GM13977 (cell line): ENCODE measurements at regions not wholly inside any gene's neighbourhood (a gene's known extent, or its start where the extent isn't known, plus 50 kb on each side); places are given as distances from the start of the nearest gene placed in this dataset.

ENCODE experiments used
- DNase-seq: peaks from one replicate; pipeline ENCODE4 v3.0.0; 2012; ENCODE audit warnings: low spot score
- in situ Hi-C: fragments of 300-500 bp; cut with MboI; formaldehyde crosslinking; loops from one replicate; pipeline ENCODE4 v1.12.0; 2022; ENCODE audit warnings: low sequenced_read_pairs, low pct_unique_long_range_greater_than_20kb, mixed read lengths, inconsistent platforms; ENCODE audit not compliant: unreplicated experiment
- TF ChIP-seq, protein P1 (sequence below): IDR thresholded peaks from 2 replicates; pipeline ENCODE4 v1.5.1; 2012; ENCODE audit warnings: mild to moderate bottlenecking, control low read depth; ENCODE audit not compliant: insufficient read depth; ENCODE audit errors: extremely low read depth, missing control alignments

DNA sequence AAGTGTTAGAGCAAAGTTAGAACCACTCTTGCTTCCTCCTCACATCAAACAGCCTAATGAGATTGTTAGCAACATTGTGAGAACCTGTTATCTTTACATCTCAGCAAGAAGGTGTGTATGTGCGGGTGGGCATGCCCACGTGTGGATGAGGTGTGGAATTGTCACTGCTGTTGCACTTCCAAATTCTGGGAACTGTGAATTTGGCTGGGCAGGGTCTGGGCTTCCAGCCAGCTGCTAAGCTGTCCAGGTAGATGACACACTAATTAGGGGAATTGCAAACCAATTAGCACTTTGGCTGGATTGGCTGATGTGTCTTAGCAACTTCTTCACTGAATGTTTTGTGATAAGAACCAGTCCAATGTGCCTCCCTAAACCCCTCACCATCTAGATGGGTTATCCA lies 848.2 kb downstream of the DHX35 start:
- in situ Hi-C loops: no loop called here
- TF ChIP-seq, protein P1, sequence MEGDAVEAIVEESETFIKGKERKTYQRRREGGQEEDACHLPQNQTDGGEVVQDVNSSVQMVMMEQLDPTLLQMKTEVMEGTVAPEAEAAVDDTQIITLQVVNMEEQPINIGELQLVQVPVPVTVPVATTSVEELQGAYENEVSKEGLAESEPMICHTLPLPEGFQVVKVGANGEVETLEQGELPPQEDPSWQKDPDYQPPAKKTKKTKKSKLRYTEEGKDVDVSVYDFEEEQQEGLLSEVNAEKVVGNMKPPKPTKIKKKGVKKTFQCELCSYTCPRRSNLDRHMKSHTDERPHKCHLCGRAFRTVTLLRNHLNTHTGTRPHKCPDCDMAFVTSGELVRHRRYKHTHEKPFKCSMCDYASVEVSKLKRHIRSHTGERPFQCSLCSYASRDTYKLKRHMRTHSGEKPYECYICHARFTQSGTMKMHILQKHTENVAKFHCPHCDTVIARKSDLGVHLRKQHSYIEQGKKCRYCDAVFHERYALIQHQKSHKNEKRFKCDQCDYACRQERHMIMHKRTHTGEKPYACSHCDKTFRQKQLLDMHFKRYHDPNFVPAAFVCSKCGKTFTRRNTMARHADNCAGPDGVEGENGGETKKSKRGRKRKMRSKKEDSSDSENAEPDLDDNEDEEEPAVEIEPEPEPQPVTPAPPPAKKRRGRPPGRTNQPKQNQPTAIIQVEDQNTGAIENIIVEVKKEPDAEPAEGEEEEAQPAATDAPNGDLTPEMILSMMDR: no peak

DNA sequence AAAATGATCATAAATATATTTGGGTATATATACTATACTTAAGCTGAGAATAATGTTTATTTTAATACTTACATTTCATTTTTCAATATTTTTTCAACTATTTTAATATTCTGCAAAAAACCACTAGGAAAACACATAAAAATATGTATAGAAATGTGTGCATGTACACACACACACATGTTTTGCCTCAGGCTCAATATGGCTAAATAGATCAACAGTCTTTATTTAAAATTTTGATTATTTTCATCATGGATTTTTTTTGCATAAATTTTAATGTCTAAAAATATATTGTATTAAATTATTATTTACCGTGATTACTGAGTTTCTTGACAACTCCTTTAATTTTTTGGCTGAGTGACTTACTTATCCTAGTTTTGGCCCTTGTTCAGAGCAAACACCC lies 846.5 kb downstream of the DHX35 start:
- no peak for DNase-seq
- TF ChIP-seq, protein P1: no peak
- in situ Hi-C loops: no loop called here

More for the DNA sequence above, 848.2 kb downstream of the DHX35 start:
- DNase-seq: no peak

DNA sequence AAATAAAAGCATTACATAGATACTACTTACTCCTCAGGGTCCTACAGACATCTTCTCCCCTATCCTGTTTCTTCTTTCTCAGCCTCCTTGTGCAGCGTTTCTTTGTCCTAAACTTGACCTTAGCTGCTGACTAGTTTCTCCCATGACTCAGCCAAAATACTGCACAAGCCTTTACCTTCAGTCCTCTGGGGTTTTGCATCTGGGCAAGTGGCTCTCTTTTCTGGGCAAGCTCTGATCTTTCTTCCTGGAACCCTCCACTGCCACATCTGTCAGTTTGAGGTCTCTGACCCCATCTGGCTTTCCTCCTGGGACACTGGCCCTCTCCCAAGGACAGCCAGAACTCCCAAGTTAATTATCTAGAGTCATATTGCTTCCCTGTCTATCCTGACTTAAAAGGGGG lies 838.4 kb downstream of the DHX35 start:
- DNase-seq: peak; percentile 5
- TF ChIP-seq, protein P1: no peak
- in situ Hi-C loops: no loop called here

DNA sequence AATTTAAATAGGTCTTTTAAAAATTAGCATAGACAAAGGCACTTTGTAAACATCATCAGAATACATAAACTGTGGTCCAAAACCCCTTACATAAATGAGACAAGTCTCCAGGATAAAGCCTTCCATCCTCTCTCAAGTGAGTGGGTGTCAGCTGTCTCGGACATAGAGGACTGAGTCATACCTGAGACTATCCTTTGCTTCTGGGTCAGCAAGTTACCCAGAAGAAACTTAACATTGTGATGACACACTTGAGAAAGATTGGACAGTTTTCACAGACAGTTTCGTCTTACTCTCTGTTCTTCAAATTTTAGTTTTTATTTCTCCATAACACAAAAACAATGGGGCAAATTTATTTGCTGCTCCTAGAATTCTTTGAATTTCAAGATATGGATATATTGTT lies 838.0 kb downstream of the DHX35 start:
- DNase-seq: peak; percentile 19

DNA sequence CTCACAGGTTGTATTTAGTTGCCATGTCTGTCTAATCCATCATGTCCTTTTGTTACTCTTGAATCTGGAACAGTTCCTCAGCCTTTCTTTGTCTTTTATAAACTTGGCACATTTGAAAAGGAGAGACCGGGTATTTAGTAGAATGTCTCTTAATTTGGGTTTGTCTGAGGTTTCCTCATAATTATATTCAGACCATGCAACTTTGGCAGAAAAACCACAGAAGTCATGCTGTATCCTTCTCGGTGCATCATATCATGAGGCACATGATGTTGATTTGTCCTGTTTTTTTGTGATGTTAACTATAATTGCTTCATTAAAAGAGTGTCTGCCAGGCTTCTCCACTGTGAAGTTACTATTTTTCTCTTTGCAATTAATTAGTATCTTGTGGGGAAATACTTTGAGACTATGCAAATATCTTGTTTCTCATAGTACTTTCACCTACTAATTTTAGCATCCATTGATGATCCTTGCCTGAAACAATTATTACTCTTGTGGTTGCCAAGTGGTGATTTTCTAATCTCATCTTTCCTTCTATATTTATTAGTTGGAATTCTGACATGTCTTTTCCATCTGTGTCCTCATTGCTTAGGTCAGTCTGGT lies 837.3 kb downstream of the DHX35 start:
- TF ChIP-seq, protein P1: no peak
- no peak for DNase-seq
- in situ Hi-C loops: no loop called here

More for the DNA sequence above, 838.0 kb downstream of the DHX35 start:
- in situ Hi-C loops: no loop called here
- TF ChIP-seq, protein P1: no peak

DNA sequence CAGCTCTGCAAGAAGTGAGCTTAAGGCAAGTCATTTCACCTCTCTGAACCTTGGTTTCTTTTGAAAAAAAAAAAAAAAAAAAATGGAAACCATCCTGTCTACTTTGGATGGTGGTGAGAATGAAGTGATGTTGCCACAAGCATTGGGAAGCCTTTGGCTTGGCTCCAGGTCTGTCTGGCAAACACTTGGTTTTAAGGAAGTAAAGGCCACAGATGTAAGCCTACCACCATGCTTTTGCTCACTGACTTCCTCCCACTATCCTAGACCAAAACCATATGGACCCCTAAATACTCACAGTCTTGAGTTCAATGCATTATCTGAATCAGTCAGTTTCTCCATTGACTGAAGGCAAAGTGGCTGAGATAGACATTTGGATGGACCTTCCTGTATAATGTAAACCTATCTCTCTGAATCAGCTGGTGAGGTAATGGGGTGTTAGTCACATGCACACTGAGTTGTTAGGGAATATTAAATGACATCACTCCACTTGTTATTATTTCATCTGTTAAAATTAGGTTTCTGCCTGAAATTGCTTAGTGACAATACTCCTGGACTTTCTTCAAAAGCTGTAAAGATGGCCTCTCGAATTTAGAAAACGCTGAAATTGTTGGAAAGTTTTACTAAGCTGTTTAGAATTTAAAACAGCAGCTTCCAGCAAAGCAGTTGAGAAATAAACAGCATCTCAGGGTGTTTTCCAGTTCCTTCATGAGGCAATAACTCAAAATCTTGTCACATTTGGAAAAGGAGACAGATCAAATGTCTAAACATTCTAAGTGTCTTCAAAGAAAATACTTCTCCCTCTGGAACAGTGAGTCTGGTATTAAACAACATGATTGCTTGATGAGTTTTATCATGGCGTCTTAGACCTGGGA lies 833.5 kb downstream of the DHX35 start:
- DNase-seq: no peak
- in situ Hi-C loops: no loop called here
- TF ChIP-seq, protein P1: no peak
